Activated CD4-positive, alpha-beta memory T cell treated with anti-CD3 and anti-CD28 coated beads, Interleukin-2, amount 10 ng/mL, durations not matched to agents 7 days and 5 days (primary cell): ENCODE measurements at regions not wholly inside any gene's neighbourhood (a gene's known extent, or its start where the extent isn't known, plus 50 kb on each side); places are given as distances from the start of the nearest gene placed in this dataset.
A peak's percentile ranks its signal among the peaks of the same experiment; 100 is the strongest.

Experiments
- CTCF ChIA-PET: fragments of 350-600 bp; sonication (Branson Sonifier 250); formaldehyde crosslinking; loops from one replicate; lab custom pipeline; 2021; ENCODE audit warnings: antibody characterized with exemption, inconsistent platforms; lab: Charles Lee
- POLR2A ChIA-PET: fragments of 350-600 bp; sonication (Branson Sonifier 250); formaldehyde crosslinking; loops from one replicate; lab custom pipeline; 2021; ENCODE audit warnings: antibody characterized with exemption; lab: Charles Lee
- DNase-seq: peaks from one replicate; pipeline ENCODE4 v3.0.0-alpha.2; 2020
- H3K27ac Mint-ChIP-seq: one replicate; pipeline ENCODE4 v1.8.0; 2021; ENCODE audit warnings: mild to moderate bottlenecking, mixed read lengths
- H3K27me3 Mint-ChIP-seq: one replicate; pipeline ENCODE4 v1.8.0; 2021; ENCODE audit warnings: mixed read lengths
- H3K36me3 Mint-ChIP-seq: one replicate; pipeline ENCODE4 v1.8.0; 2021; ENCODE audit warnings: low read depth, mixed read lengths
- H3K4me1 Mint-ChIP-seq: one replicate; pipeline ENCODE4 v1.8.0; 2021; ENCODE audit warnings: mixed read lengths
- H3K4me3 Mint-ChIP-seq: one replicate; pipeline ENCODE4 v1.8.0; 2021; ENCODE audit warnings: mild to moderate bottlenecking, mixed read lengths
- H3K9me3 Mint-ChIP-seq: one replicate; pipeline ENCODE4 v1.8.0; 2021; ENCODE audit warnings: mixed read lengths

GRCh38 chr1:98437540-98437939 lies 224.0 kb upstream of the SNX7 start:
- no peak overlapping the region for H3K27ac Mint-ChIP-seq
- H3K4me3 Mint-ChIP-seq = no peak overlapping the region
- ChIA-PET POLR2A (no interaction called here), CTCF (no interaction called here)
- H3K9me3 Mint-ChIP-seq = no peaks in the 10 kb centered on the region
- peaks cover 10% of the 10 kb centered on the region for H3K27me3 Mint-ChIP-seq
- no peak for DNase-seq
- H3K36me3 Mint-ChIP-seq = no peaks in the 10 kb centered on the region
- no peaks in the 10 kb centered on the region for H3K4me1 Mint-ChIP-seq

DNA sequence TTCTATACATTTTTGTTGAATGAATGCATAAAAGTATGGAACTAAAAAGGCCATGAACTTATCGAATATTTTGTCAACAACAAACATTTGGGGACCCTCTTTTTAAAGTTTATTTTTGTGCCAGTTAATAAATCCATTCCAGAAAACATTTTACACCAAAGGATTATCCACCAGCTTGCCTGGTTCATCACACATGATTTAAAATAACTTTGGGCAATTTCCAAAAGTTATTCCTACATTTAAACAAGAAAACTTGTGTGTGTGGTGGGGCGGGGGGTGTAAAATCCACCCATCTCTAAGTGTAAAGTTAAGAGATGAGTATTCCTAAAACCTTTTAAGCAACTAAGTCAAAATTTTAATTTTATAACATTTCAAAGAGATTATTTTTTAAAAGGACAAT lies 224.5 kb upstream of the SNX7 start:
- ChIA-PET CTCF (no interaction called here), POLR2A (no interaction called here)
- no peak for DNase-seq
- no peak overlapping the region for H3K27ac Mint-ChIP-seq
- no peaks in the 10 kb centered on the region for H3K36me3 Mint-ChIP-seq
- H3K27me3 Mint-ChIP-seq = peaks cover 10% of the 10 kb centered on the region
- no peak overlapping the region for H3K4me3 Mint-ChIP-seq
- H3K4me1 Mint-ChIP-seq = no peaks in the 10 kb centered on the region
- no peaks in the 10 kb centered on the region for H3K9me3 Mint-ChIP-seq

DNA sequence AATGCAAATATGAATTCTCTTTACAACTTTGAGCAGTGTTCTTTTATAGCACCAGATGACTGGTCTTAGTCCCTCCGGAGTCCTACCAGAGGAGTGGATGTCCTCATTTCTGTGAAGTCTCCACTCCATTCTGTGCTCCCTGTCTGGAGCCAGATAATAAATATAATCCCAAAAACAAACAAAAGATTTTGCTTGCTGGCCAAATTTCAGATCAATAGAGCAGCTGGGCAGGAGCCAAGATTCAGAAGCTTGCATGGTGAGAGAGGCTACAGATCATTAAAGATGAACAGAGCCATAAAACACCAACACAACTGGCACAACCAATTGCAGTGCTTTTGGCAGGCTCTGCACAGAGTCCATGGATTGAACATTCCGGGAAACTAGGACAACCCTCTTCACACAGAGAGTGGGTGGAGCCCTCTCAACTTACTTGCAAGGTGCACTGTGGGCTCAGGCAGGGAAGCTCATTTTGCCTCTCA lies 231.5 kb upstream of the SNX7 start:
- CTCF ChIA-PET = no interaction called here
- H3K4me3 Mint-ChIP-seq = no peak overlapping the region
- H3K27ac Mint-ChIP-seq = no peak overlapping the region
- no peaks in the 10 kb centered on the region for H3K36me3 Mint-ChIP-seq
- H3K27me3 Mint-ChIP-seq = no peaks in the 10 kb centered on the region
- no peaks in the 10 kb centered on the region for H3K4me1 Mint-ChIP-seq
- DNase-seq = no peak
- POLR2A ChIA-PET = no interaction called here
- H3K9me3 Mint-ChIP-seq = no peaks in the 10 kb centered on the region

GRCh38 chr1:98428864-98429263 lies 232.7 kb upstream of the SNX7 start:
- Mint-ChIP-seq H3K4me3 (no peak overlapping the region), H3K27me3 (no peaks in the 10 kb centered on the region), H3K36me3 (no peaks in the 10 kb centered on the region), H3K27ac (no peak overlapping the region), H3K9me3 (no peaks in the 10 kb centered on the region), H3K4me1 (no peaks in the 10 kb centered on the region)
- ChIA-PET POLR2A (no interaction called here), CTCF (no interaction called here)
- DNase-seq = no peak

- CTCF ChIA-PET = no interaction called here
- Mint-ChIP-seq H3K36me3 (no peaks in the 10 kb centered on the region), H3K9me3 (no peaks in the 10 kb centered on the region), H3K27ac (no peak overlapping the region), H3K4me1 (no peaks in the 10 kb centered on the region), H3K4me3 (no peak overlapping the region), H3K27me3 (no peaks in the 10 kb centered on the region)
- DNase-seq = no peak
- POLR2A ChIA-PET = no interaction called here
These were observed 233.9 kb upstream of the SNX7 start for GRCh38 chr1:98427664-98428063.

DNA sequence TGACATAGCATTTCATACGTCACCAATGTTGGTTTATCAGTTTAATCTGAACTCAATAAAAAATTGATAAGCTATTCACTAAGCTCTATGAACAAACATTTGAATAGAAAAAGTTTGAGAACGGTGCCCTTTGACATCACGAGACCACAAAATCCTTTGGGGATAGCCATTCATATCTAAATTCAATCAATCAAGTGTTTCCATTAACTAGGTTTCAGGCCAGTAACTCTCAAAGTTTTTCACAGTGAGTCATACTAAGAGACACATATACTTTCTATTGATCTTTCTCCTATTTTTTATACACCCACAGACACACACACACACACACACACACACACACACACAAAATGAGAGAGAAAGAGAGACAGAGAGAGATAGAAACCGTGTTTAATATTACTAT lies 235.4 kb upstream of the SNX7 start:
- Mint-ChIP-seq H3K9me3 (no peaks in the 10 kb centered on the region), H3K27me3 (no peaks in the 10 kb centered on the region), H3K4me3 (no peak overlapping the region), H3K27ac (no peak overlapping the region), H3K4me1 (no peaks in the 10 kb centered on the region), H3K36me3 (no peaks in the 10 kb centered on the region)
- DNase-seq = no peak
- ChIA-PET CTCF (interaction anchor here (1.3 kb wide), 1 partner anchor 28 kb away, joined by 4 read pairs; no protein-coding TSS in a partner anchor), POLR2A (no interaction called here)

DNA sequence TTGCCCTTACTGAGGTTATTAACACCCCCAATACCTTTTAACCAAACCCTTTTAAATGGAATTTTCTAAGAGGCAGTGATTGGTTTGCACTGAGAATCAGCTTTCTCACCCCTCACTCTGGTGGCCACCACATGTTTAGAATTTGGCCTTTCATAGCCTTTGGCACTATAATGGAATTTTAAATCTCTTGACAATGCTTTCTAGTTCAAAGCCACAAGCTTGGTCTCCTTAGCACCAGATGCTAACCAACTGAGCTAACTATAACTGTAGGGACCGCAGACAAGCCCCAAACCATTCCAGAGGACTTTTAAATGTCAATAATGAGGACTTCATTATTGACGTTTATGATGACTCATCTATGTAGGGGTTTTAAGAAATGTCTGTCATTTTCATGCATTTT lies 238.7 kb upstream of the SNX7 start:
- no peak overlapping the region for H3K27ac Mint-ChIP-seq
- CTCF ChIA-PET = no interaction called here
- H3K9me3 Mint-ChIP-seq = no peaks in the 10 kb centered on the region
- H3K36me3 Mint-ChIP-seq = no peaks in the 10 kb centered on the region
- no peak for DNase-seq
- no peak overlapping the region for H3K4me3 Mint-ChIP-seq
- POLR2A ChIA-PET = no interaction called here
- no peaks in the 10 kb centered on the region for H3K27me3 Mint-ChIP-seq
- H3K4me1 Mint-ChIP-seq = no peaks in the 10 kb centered on the region

GRCh38 chr1:98421085-98421435 lies 240.5 kb upstream of the SNX7 start:
- no peaks in the 10 kb centered on the region for H3K27me3 Mint-ChIP-seq
- no peaks in the 10 kb centered on the region for H3K4me1 Mint-ChIP-seq
- H3K36me3 Mint-ChIP-seq = no peaks in the 10 kb centered on the region
- POLR2A ChIA-PET = no interaction called here
- no peak overlapping the region for H3K27ac Mint-ChIP-seq
- no peak for DNase-seq
- no peaks in the 10 kb centered on the region for H3K9me3 Mint-ChIP-seq
- H3K4me3 Mint-ChIP-seq = no peak overlapping the region
- CTCF ChIA-PET = no interaction called here

GRCh38 chr1:98420376-98421084 lies 241.0 kb upstream of the SNX7 start:
- no peak for DNase-seq
- ChIA-PET POLR2A (no interaction called here), CTCF (no interaction called here)
- no peaks in the 10 kb centered on the region for H3K27me3 Mint-ChIP-seq
- no peaks in the 10 kb centered on the region for H3K9me3 Mint-ChIP-seq
- H3K4me1 Mint-ChIP-seq = no peaks in the 10 kb centered on the region
- H3K4me3 Mint-ChIP-seq = no peak overlapping the region
- H3K27ac Mint-ChIP-seq = no peak overlapping the region
- H3K36me3 Mint-ChIP-seq = no peaks in the 10 kb centered on the region

DNA sequence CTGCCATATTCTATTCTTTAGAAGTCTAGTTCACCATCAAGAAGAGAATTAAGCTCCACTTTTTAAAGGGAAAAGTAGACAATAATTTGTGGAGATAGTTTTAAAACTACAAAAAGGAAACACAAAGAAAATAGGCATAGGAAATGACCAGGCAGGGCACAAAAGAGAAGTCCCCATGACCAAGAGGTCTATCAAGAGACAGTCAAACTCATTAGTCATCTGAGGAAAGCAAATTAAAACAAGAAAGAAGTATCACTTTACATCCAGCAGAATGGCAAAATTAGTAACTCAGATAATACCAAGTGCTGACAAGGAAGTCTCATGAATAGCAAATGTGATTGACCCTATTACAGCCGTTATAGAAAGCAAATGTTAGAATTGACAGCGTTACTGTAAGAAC lies 243.7 kb upstream of the SNX7 start:
- Mint-ChIP-seq H3K4me1 (no peaks in the 10 kb centered on the region), H3K4me3 (no peak overlapping the region), H3K27me3 (no peaks in the 10 kb centered on the region), H3K27ac (no peak overlapping the region), H3K9me3 (no peaks in the 10 kb centered on the region), H3K36me3 (no peaks in the 10 kb centered on the region)
- no peak for DNase-seq
- ChIA-PET CTCF (no interaction called here), POLR2A (no interaction called here)

DNA sequence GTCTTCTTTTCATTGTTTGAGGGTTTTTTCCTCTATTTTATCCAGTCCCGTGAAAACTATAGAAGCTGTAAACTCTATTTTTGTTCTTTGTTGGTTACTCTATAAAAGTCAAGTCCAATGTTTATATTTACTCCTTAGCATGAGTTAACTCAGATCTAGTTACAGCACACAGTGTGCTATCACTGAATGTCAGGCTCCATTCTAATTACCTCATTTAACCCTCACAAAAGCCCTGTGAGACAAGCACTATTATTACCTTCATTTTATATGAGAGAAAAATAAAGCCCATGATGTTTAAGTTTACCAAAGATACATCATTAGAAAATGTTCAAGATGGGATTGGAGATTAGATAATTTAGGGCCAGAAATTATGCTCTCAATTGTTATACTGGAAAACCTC lies 251.4 kb upstream of the SNX7 start:
- Mint-ChIP-seq H3K27ac (no peak overlapping the region), H3K27me3 (no peaks in the 10 kb centered on the region), H3K9me3 (no peaks in the 10 kb centered on the region), H3K4me3 (no peak overlapping the region), H3K36me3 (no peaks in the 10 kb centered on the region), H3K4me1 (peaks cover 17% of the 10 kb centered on the region)
- ChIA-PET CTCF (no interaction called here), POLR2A (no interaction called here)
- no peak for DNase-seq

DNA sequence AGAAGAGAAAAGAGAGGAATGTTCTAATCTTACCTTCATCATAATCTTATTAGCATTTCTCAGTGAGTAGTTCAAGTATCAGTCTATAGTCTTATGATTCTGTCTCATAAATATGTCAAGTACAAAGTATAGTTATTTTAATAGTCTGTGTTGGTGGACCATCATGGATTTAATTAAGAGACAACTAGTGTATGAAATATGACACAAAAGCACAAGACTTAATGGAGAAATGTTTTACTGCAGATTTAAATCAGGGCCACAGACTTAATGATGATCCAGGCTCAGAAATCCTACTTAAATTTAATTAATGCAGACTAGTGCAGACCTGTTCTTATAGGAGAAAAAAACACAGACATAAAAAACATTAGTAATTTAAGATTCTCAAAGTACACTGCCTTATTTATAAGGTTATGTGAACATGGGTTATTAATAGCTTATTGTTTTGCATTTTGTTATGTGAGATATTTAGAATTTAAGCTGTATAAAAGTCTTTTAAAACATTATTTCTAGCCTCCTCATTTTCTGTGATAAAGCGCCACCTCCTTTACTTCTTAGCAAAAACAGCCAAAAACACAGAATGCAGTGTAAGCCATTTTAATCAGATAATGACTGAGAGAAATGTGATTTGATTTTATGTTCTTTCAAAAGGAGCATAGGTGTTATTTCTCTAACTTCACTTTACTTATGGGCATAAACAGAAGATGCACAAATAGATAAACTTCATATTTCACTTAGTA lies 255.0 kb upstream of the SNX7 start:
- Mint-ChIP-seq H3K9me3 (no peaks in the 10 kb centered on the region), H3K36me3 (no peaks in the 10 kb centered on the region), H3K27ac (peak overlapping the region; percentile 23), H3K4me1 (peaks cover 49% of the 10 kb centered on the region), H3K27me3 (no peaks in the 10 kb centered on the region), H3K4me3 (no peak overlapping the region)
- ChIA-PET CTCF (interaction anchor here (1.2 to 2.2 kb wide), 2 partner anchors 19 to 46 kb away, joined by 3 to 8 read pairs; no protein-coding TSS in a partner anchor), POLR2A (interaction anchor here (1.0 to 2.0 kb wide), 4 partner anchors 9 to 486 kb away, joined by 3 to 10 read pairs (median 4); partner anchors contain the start of gene DPYD)
- no peak for DNase-seq

DNA sequence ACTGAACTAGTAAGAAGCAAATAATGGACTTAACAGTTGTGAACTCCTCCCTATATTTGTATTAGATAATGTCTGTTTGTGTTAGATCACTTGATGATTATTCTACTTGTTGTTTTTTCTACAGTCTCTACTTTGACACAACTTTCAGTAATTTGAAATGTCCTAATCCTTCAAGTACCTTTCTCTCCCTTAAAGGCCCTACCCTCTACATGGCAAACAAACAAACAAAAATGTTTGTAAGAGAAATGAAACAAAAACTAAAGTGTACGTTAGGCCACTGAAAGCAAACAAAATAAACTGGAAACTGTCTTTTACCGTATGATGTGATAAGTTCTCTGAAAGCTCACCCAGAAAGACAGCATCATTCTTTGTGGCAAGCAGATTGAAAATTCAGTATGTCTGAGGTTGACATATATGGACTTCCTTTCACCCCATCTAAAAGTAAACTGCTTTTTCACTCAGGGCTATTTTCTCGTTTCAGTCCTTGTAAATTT lies 255.9 kb upstream of the SNX7 start:
- peak overlapping the region; percentile 60 for H3K4me3 Mint-ChIP-seq
- no peak for DNase-seq
- CTCF ChIA-PET = interaction anchor here (2.2 kb wide), 1 partner anchor 18 kb away, joined by 8 read pairs; no protein-coding TSS in a partner anchor
- H3K27me3 Mint-ChIP-seq = no peaks in the 10 kb centered on the region
- no peaks in the 10 kb centered on the region for H3K9me3 Mint-ChIP-seq
- POLR2A ChIA-PET = interaction anchor here (1.0 to 2.0 kb wide), 6 partner anchors 8 to 485 kb away, joined by 3 to 10 read pairs (median 4); partner anchors contain the start of gene DPYD
- H3K4me1 Mint-ChIP-seq = peaks cover 49% of the 10 kb centered on the region
- H3K36me3 Mint-ChIP-seq = no peaks in the 10 kb centered on the region
- peak overlapping the region; percentile 93 for H3K27ac Mint-ChIP-seq
